Uterus (tissue), 3 donors: ENCODE measurements at regions not wholly inside any gene's neighbourhood (a gene's known extent, or its start where the extent isn't known, plus 50 kb on each side); places are given as distances from the start of the nearest gene placed in this dataset.

Experiments
- DNase-seq, 2 donors: peaks; one replicate each; pipeline ENCODE4 v3.0.0-alpha.2; 2019 to 2020
- H3K27ac ChIP-seq, 2 donors: fragments of 200-600 bp; sonication (generic); 1 replicate in 1 of 2; 2 replicates in 1 of 2; pipeline ENCODE4 v1.5.1; 2016 to 2018
- H3K27me3 ChIP-seq, 2 donors: fragments of 200-600 bp; sonication (generic); one replicate each; pipeline ENCODE4 v1.5.1; 2018 to 2019; ENCODE audit warnings: control low read depth in 1 of 2
- H3K36me3 ChIP-seq, 2 donors: fragments of 200-600 bp; sonication (generic); one replicate each; pipeline ENCODE4 v1.5.1; 2019; ENCODE audit warnings: control low read depth in 1 of 2
- H3K4me1 ChIP-seq, 2 donors: fragments of 200-600 bp; sonication (generic); one replicate each; pipeline ENCODE4 v1.5.1; 2018 to 2019; ENCODE audit warnings: control low read depth in 1 of 2
- H3K4me3 ChIP-seq, 2 donors: fragments of 200-600 bp; sonication (generic); 1 replicate in 1 of 2; 2 replicates in 1 of 2; pipeline ENCODE4 v1.5.1; 2018 to 2019; ENCODE audit warnings: mild to moderate bottlenecking in 1 of 2
- H3K9me3 ChIP-seq, 2 donors: fragments of 200-600 bp; sonication (generic); one replicate each; pipeline ENCODE4 v1.5.1; 2019; ENCODE audit warnings: control low read depth in 1 of 2
- POLR2A ChIP-seq, 2 donors: fragments of 450-650 bp; IDR thresholded peaks; one replicate each; pipeline ENCODE4 v1.6.1; 2016; ENCODE audit warnings: antibody characterized with exemption in 2 of 2, mild to moderate bottlenecking in 1 of 2, moderate library complexity in 1 of 2
- intact Hi-C: fragments of 100-400 bp; cut with DNase I; formaldehyde crosslinking; loops from one replicate; pipeline ENCODE4 v1.15.1; 2023; ENCODE audit warnings: low total_unique reads
- TF ChIP-seq, protein P1 (sequence below), 4 experiments: fragments of 200-600 bp in 2 of 4; fragments of 450-650 bp in 2 of 4; sonication (generic) in 2 of 4; IDR thresholded peaks; one replicate each; pipeline ENCODE4 v1.5.1; 2016 to 2019; ENCODE audit warnings: antibody characterized with exemption in 4 of 4, mild to moderate bottlenecking in 2 of 4, moderate library complexity in 1 of 4
- donor health status: DM: yes; HTN: yes; CAD: no.

GRCh38 chr3:178271740-178272387 lies 264.4 kb upstream of the KCNMB2 start:
- Histone ChIP-seq H3K36me3 (no peaks in the 10 kb centered on the region), H3K27ac (no peak overlapping the region), H3K4me1 (no peaks in the 10 kb centered on the region), H3K9me3 (no peaks in the 10 kb centered on the region), H3K27me3 (no peaks in the 10 kb centered on the region), H3K4me3 (no peak overlapping the region)
- intact Hi-C loops = no loop called here
- DNase-seq = no peak
- no peak for TF ChIP-seq POLR2A (IDR thresholded peaks at IDR 0.05)
- TF ChIP-seq, protein P1, sequence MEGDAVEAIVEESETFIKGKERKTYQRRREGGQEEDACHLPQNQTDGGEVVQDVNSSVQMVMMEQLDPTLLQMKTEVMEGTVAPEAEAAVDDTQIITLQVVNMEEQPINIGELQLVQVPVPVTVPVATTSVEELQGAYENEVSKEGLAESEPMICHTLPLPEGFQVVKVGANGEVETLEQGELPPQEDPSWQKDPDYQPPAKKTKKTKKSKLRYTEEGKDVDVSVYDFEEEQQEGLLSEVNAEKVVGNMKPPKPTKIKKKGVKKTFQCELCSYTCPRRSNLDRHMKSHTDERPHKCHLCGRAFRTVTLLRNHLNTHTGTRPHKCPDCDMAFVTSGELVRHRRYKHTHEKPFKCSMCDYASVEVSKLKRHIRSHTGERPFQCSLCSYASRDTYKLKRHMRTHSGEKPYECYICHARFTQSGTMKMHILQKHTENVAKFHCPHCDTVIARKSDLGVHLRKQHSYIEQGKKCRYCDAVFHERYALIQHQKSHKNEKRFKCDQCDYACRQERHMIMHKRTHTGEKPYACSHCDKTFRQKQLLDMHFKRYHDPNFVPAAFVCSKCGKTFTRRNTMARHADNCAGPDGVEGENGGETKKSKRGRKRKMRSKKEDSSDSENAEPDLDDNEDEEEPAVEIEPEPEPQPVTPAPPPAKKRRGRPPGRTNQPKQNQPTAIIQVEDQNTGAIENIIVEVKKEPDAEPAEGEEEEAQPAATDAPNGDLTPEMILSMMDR (IDR thresholded peaks at IDR 0.05) = no peak

DNA sequence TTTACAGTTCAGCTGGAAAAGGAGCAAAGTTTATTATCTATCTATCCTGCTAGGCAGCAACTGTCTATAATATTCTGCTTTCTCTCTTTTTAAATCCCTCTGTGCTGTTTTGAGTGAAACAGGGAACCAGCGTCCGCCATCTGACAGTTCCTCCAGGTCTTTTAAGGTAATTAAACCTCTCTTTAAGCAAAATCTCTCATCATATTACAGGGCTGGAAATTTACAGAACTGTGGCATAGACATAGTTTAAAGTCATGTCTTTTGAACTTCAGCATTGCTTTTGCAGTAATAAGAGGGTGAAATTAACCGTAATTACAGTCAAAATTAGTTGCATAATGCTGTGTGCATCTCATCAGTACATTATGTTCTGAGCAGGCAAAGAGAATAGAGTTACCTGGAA lies 263.4 kb upstream of the KCNMB2 start:
- no peak for TF ChIP-seq POLR2A (IDR thresholded peaks at IDR 0.05)
- TF ChIP-seq, protein P1 (IDR thresholded peaks at IDR 0.05) = no peak
- Histone ChIP-seq H3K27me3 (no peaks in the 10 kb centered on the region), H3K27ac (no peak overlapping the region), H3K36me3 (no peaks in the 10 kb centered on the region), H3K4me3 (no peak overlapping the region), H3K9me3 (no peaks in the 10 kb centered on the region), H3K4me1 (no peaks in the 10 kb centered on the region)
- DNase-seq = no peak
- intact Hi-C loops = no loop called here

GRCh38 chr3:178274711-178275110 lies 261.5 kb upstream of the KCNMB2 start:
- H3K36me3 ChIP-seq = no peaks in the 10 kb centered on the region
- DNase-seq = no peak
- TF ChIP-seq, protein P1 (IDR thresholded peaks at IDR 0.05) = no peak
- TF ChIP-seq POLR2A (IDR thresholded peaks at IDR 0.05) = no peak
- no peaks in the 10 kb centered on the region for H3K9me3 ChIP-seq
- no peaks in the 10 kb centered on the region for H3K27me3 ChIP-seq
- intact Hi-C loops = no loop called here
- peaks cover 0 to 4% of the 10 kb centered on the region in 2 donors for H3K4me1 ChIP-seq
- H3K27ac ChIP-seq = no peak overlapping the region
- H3K4me3 ChIP-seq = no peak overlapping the region

- intact Hi-C loops = no loop called here
- Histone ChIP-seq H3K27ac (peak overlapping the region in 1 of 2 donors; percentile 17), H3K4me1 (peaks cover 0 to 4% of the 10 kb centered on the region in 2 donors), H3K36me3 (no peaks in the 10 kb centered on the region), H3K4me3 (no peak overlapping the region), H3K27me3 (no peaks in the 10 kb centered on the region), H3K9me3 (no peaks in the 10 kb centered on the region)
- no peak for DNase-seq
- TF ChIP-seq, protein P1 (IDR thresholded peaks at IDR 0.05) = no peak
- TF ChIP-seq POLR2A (IDR thresholded peaks at IDR 0.05) = no peak
Observed at GRCh38 chr3:178275311-178275710, 260.9 kb upstream of the KCNMB2 start.

DNA sequence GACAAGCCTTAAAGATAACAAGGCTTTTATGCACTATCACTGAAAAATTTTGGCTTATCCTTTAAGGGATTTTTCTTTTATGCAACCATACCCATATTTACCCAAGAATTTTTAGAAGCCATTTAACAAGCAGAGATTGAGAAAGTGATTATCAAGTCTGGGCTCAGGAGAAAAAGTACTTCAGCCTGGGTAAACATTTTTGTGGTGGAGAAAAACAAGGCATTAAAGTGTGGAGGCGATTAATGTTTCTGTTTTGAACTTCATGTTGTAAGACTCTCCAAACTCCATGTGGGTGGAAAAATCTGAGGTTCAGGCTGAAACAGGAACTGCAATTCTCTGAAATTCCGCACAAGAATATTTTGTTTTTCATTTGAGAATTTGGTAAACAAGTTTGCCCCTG lies 260.4 kb upstream of the KCNMB2 start:
- Histone ChIP-seq H3K36me3 (no peaks in the 10 kb centered on the region), H3K27me3 (no peaks in the 10 kb centered on the region), H3K4me3 (no peak overlapping the region), H3K9me3 (no peaks in the 10 kb centered on the region), H3K4me1 (peaks cover 0 to 4% of the 10 kb centered on the region in 2 donors), H3K27ac (peak overlapping the region in 1 of 2 donors; percentile 36)
- no peak for DNase-seq
- intact Hi-C loops = no loop called here
- no peak for TF ChIP-seq POLR2A (IDR thresholded peaks at IDR 0.05)
- TF ChIP-seq, protein P1 (IDR thresholded peaks at IDR 0.05) = peak in 1 of 4 experiments; percentile 11
